ENCODE measurements at regions not wholly inside any gene's neighbourhood (a gene's known extent, or its start where the extent isn't known, plus 50 kb on each side); places are given as distances from the start of the nearest gene placed in this dataset.

- TF ChIP-seq CTCF (conservative IDR thresholded peaks at IDR 0.05) (no peak), ZFX (IDR thresholded peaks at IDR 0.05) (no peak)
Observed at GRCh38 chr4:45925809-45926208, 198.0 kb downstream of the GABRG1 start.
